Esophagus squamous epithelium (tissue), 4 donors: ENCODE measurements at regions not wholly inside any gene's neighbourhood (a gene's known extent, or its start where the extent isn't known, plus 50 kb on each side); places are given as distances from the start of the nearest gene placed in this dataset.

Experiments
- POLR2A ChIP-seq, 4 donors: fragments of 450-650 bp; IDR thresholded peaks; one replicate each; pipeline ENCODE4 v1.6.1; 2017; ENCODE audit warnings: antibody characterized with exemption in 4 of 4, mild to moderate bottlenecking in 4 of 4, moderate library complexity in 3 of 4
- TF ChIP-seq, protein P1 (sequence below), 6 experiments: fragments of 450-650 bp in 4 of 6; fragments of 200-600 bp in 2 of 6; sonication (generic) in 2 of 6; IDR thresholded peaks; one replicate each; pipeline ENCODE4 v1.5.1; 2016 to 2019; ENCODE audit warnings: antibody characterized with exemption in 6 of 6, mild to moderate bottlenecking in 4 of 6, moderate library complexity in 4 of 6

- TF ChIP-seq, protein P1, sequence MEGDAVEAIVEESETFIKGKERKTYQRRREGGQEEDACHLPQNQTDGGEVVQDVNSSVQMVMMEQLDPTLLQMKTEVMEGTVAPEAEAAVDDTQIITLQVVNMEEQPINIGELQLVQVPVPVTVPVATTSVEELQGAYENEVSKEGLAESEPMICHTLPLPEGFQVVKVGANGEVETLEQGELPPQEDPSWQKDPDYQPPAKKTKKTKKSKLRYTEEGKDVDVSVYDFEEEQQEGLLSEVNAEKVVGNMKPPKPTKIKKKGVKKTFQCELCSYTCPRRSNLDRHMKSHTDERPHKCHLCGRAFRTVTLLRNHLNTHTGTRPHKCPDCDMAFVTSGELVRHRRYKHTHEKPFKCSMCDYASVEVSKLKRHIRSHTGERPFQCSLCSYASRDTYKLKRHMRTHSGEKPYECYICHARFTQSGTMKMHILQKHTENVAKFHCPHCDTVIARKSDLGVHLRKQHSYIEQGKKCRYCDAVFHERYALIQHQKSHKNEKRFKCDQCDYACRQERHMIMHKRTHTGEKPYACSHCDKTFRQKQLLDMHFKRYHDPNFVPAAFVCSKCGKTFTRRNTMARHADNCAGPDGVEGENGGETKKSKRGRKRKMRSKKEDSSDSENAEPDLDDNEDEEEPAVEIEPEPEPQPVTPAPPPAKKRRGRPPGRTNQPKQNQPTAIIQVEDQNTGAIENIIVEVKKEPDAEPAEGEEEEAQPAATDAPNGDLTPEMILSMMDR (IDR thresholded peaks at IDR 0.05), result no peak
- TF ChIP-seq POLR2A (IDR thresholded peaks at IDR 0.05), result no peak
Measured at GRCh38 chr5:103620851-103621547, 58.4 kb upstream of the NUDT12 start.
